ENCODE measurements at regions not wholly inside any gene's neighbourhood (a gene's known extent, or its start where the extent isn't known, plus 50 kb on each side); places are given as distances from the start of the nearest gene placed in this dataset.
"Not testable (repeated sequence)": the region's sequence is repeated elsewhere in the genome, so short reads cannot be mapped to it uniquely, and the experiment has no call there.

GRCh38 chr10:84005403-84005802 lies 133.9 kb upstream of the GHITM start:
- DNase-seq, result no peak

GRCh38 chr10:84007482-84007881 lies 131.8 kb upstream of the GHITM start:
- no peak for DNase-seq

GRCh38 chr10:84008878-84009277 lies 130.4 kb upstream of the GHITM start:
- DNase-seq, result no peak

GRCh38 chr10:84012431-84012830 lies 126.9 kb upstream of the GHITM start:
- DNase-seq, result no peak

- DNase-seq, result no peak
These were observed 126.4 kb upstream of the GHITM start for GRCh38 chr10:84012831-84013458.

GRCh38 chr10:84015877-84016595 lies 123.3 kb upstream of the GHITM start:
- DNase-seq, result no peak

- no peak for DNase-seq
These were observed 120.5 kb upstream of the GHITM start for GRCh38 chr10:84018826-84019225.

- DNase-seq, result not testable (repeated sequence)
These were observed 119.4 kb upstream of the GHITM start for GRCh38 chr10:84019854-84020458.

- no peak for DNase-seq
These were observed 112.5 kb upstream of the GHITM start for GRCh38 chr10:84026821-84027257.

GRCh38 chr10:84029840-84030239 lies 109.5 kb upstream of the GHITM start:
- DNase-seq, result no peak

- DNase-seq, result no peak
These were observed 101.3 kb upstream of the GHITM start for GRCh38 chr10:84038035-84038434.

- DNase-seq, result no peak
These were observed 99.4 kb upstream of the GHITM start for GRCh38 chr10:84039957-84040356.

- no peak for DNase-seq
These were observed 91.9 kb upstream of the GHITM start for GRCh38 chr10:84047258-84048010.

- no peak for DNase-seq
These were observed 89.7 kb upstream of the GHITM start for GRCh38 chr10:84049645-84050011.

GRCh38 chr10:84053626-84054025 lies 85.7 kb upstream of the GHITM start:
- DNase-seq, result no peak

GRCh38 chr10:84054743-84055142 lies 84.6 kb upstream of the GHITM start:
- no peak for DNase-seq

GRCh38 chr10:84059526-84059925 lies 79.8 kb upstream of the GHITM start:
- DNase-seq, result no peak

- no peak for DNase-seq
These were observed 75.9 kb upstream of the GHITM start for GRCh38 chr10:84063440-84063839.

GRCh38 chr10:84065804-84066601 lies 73.3 kb upstream of the GHITM start:
- no peak for DNase-seq

GRCh38 chr10:84074521-84074920 lies 64.8 kb upstream of the GHITM start:
- DNase-seq, result no peak

GRCh38 chr10:84075226-84076046 lies 63.9 kb upstream of the GHITM start:
- DNase-seq, result no peak

- no peak for DNase-seq
These were observed 63.3 kb upstream of the GHITM start for GRCh38 chr10:84076047-84076388.
